Kidney (tissue), 13 donors: ENCODE measurements at regions not wholly inside any gene's neighbourhood (a gene's known extent, or its start where the extent isn't known, plus 50 kb on each side); places are given as distances from the start of the nearest gene placed in this dataset.

Experiments used
- DNase-seq, 5 donors: peaks; one replicate each; pipeline ENCODE4 v3.0.0-alpha.2; 2013 to 2020
- FAIRE-seq: peaks from 2 replicates; lab custom pipeline; 2012; peaks lifted over from hg19 to GRCh38; lab: Jason Lieb, UNC
- H3K27ac ChIP-seq, 2 donors: one replicate each; pipeline ENCODE4 v1.7.0; 2013; ENCODE audit warnings: low read depth in 2 of 2, low read length in 2 of 2, inconsistent platforms in 1 of 2
- H3K27me3 ChIP-seq: one replicate; pipeline ENCODE4 v1.7.1; 2013; ENCODE audit warnings: low read length, inconsistent platforms; ENCODE audit not compliant: control insufficient read depth, insufficient read depth
- H3K36me3 ChIP-seq, 3 donors: one replicate each; pipeline versions ENCODE4 v1.7.0 to v1.7.1; 2013; ENCODE audit warnings: low read length in 3 of 3, control low read depth in 1 of 3, inconsistent platforms in 1 of 3; ENCODE audit not compliant: insufficient read depth in 3 of 3, control insufficient read depth in 2 of 3
- H3K4me1 ChIP-seq, 3 donors: one replicate each; pipeline versions ENCODE4 v1.7.0 to v1.7.1; 2013; ENCODE audit warnings: low read length in 3 of 3, inconsistent platforms in 1 of 3, low read depth in 1 of 3; ENCODE audit not compliant: control insufficient read depth in 2 of 3, insufficient read depth in 2 of 3
- H3K4me3 ChIP-seq, 3 donors: one replicate each; pipeline versions ENCODE4 v1.7.0 to v1.8.1; 2013; ENCODE audit warnings: low read length in 3 of 3, control low read depth in 1 of 3, inconsistent platforms in 1 of 3
- H3K9ac ChIP-seq, 3 donors: one replicate each; pipeline versions ENCODE4 v1.7.0 to v1.7.1; 2013; ENCODE audit warnings: low read length in 3 of 3, control low read depth in 1 of 3, inconsistent platforms in 1 of 3
- H3K9me3 ChIP-seq, 3 donors: one replicate each; pipeline versions ENCODE4 v1.7.0 to v1.7.1; 2013; ENCODE audit warnings: low read length in 3 of 3, control low read depth in 1 of 3, inconsistent platforms in 1 of 3; ENCODE audit not compliant: control insufficient read depth in 2 of 3, insufficient read depth in 1 of 3
- CTCF ChIP-seq: IDR thresholded peaks from 3 replicates; pipeline ENCODE4 v1.5.1; 2012; ENCODE audit warnings: mild to moderate bottlenecking, moderate library complexity, borderline replicate concordance; ENCODE audit not compliant: insufficient read depth; ENCODE audit errors: extremely low read depth
- intact Hi-C: fragments of 100-400 bp; cut with DNase I; formaldehyde crosslinking; loops from one replicate; pipeline ENCODE4 v1.11.1; 2022
- donor health status: control.
- donor health status: control.
- donor health status: control.
- donor health status: control.
- donor health status: control.
- donor health status: DM: yes; HTN: yes; CAD: no.
- donor health status: Normal renal cell carcinoma (clear cell type).

DNA sequence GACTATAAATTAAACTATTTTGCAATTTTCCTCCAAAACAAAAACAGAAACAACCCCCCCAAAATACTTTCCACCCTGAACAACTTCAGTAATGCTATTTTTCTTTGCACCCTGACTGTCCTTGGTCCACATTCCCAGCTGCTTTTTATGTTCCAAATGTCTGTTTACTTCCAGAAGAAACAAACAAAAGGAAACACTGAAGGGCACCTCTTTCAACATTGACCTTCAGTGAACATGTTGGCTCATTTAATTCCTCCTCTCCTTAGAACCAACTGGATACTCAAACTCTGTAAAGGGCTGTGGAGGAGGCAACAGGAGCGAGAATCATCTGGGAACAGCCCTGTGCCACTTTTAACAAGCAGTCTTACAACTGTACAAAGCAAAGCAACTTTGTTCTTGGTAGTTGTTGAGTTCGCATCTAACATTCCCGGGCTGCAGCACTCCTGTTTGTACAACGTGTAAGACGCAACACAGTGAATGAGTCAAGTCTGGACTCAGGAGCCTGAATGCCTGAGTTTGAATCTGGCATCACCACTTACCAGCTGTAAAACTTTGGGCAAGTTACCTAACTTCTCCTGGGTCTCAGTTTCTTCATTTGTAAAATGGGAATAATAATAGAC, 111.4 kb upstream of the GATA6 start:
- Histone ChIP-seq H3K9ac (no peak overlapping the region), H3K4me1 (no peaks in the 10 kb centered on the region), H3K36me3 (no peaks in the 10 kb centered on the region), H3K9me3 (no peaks in the 10 kb centered on the region), H3K27me3 (no peaks in the 10 kb centered on the region), H3K4me3 (no peak overlapping the region), H3K27ac (no peak overlapping the region)
- FAIRE-seq, result no peak
- intact Hi-C loops, result no loop called here
- DNase-seq, result no peak
- TF ChIP-seq CTCF, result no peak

DNA sequence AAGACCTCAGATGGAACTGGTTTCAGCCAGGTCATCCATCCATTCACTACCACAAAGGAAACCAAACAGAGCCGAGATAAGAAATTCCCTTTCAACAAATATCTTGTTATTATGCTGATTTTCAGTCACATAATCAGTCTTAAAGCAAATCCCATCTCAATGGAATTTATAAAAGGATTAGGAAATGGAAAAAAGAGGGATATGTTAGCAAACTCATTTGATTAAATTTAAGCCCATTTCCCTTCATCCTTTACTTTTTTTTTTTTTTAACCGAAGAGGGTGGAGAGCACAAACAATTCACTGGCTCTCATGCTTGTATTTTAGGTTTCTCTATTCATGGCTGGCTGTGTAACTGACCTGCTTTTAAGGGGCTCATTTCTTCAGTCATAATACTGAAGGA, 109.0 kb upstream of the GATA6 start:
- intact Hi-C loops, result no loop called here
- no peaks in the 10 kb centered on the region for H3K36me3 ChIP-seq
- no peak for FAIRE-seq

DNA sequence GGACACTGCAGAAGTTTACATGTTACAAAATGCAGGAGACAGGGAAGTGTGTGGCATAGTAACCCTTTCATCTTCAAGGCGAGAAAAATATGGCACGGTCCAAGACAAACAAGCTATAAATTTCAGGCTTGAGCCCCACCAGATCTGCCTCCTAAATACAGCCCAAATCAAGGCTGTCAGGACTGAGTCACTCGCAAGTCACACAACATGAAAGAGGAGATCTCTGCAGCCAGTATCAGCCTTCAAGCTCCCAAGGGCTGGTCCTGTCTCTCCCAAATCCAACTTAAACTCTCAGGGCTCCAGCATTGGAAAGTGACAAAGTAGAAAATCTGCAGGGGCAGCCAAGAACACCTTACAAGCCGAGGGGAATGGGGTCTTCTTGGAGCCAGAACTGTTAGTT, 106.3 kb upstream of the GATA6 start:
- Histone ChIP-seq H3K9me3 (no peaks in the 10 kb centered on the region), H3K4me3 (no peak overlapping the region), H3K27me3 (no peaks in the 10 kb centered on the region), H3K27ac (no peak overlapping the region), H3K4me1 (no peaks in the 10 kb centered on the region), H3K36me3 (no peaks in the 10 kb centered on the region), H3K9ac (no peak overlapping the region)
- no peak for TF ChIP-seq CTCF
- intact Hi-C loops, result no loop called here
- DNase-seq (no peak), FAIRE-seq (no peak)

More for the DNA sequence above, 109.0 kb upstream of the GATA6 start:
- no peak overlapping the region for H3K27ac ChIP-seq
- no peaks in the 10 kb centered on the region for H3K4me1 ChIP-seq
- H3K4me3 ChIP-seq, result no peak overlapping the region
- H3K27me3 ChIP-seq, result no peaks in the 10 kb centered on the region
- H3K9ac ChIP-seq, result no peak overlapping the region
- DNase-seq, result no peak
- TF ChIP-seq CTCF, result no peak
- no peaks in the 10 kb centered on the region for H3K9me3 ChIP-seq

GRCh38 chr18:22063672-22064071, 105.7 kb upstream of the GATA6 start:
- intact Hi-C loops, result no loop called here
- FAIRE-seq, result no peak
- H3K9ac ChIP-seq, result no peak overlapping the region

More at GRCh38 chr18:22063672-22064071, 105.7 kb upstream of the GATA6 start:
- Histone ChIP-seq H3K4me1 (no peaks in the 10 kb centered on the region), H3K27me3 (no peaks in the 10 kb centered on the region), H3K9me3 (no peaks in the 10 kb centered on the region), H3K4me3 (no peak overlapping the region), H3K27ac (no peak overlapping the region), H3K36me3 (no peaks in the 10 kb centered on the region)
- DNase-seq, result no peak
- TF ChIP-seq CTCF, result no peak
